Breast epithelium (tissue), 3 donors: ENCODE measurements at regions not wholly inside any gene's neighbourhood (a gene's known extent, or its start where the extent isn't known, plus 50 kb on each side); places are given as distances from the start of the nearest gene placed in this dataset.

Experiments
- POLR2A ChIP-seq: fragments of 450-650 bp; IDR thresholded peaks from one replicate; pipeline ENCODE4 v1.6.1; 2016; ENCODE audit warnings: antibody characterized with exemption, mild to moderate bottlenecking, moderate library complexity
- POLR2AphosphoS5 ChIP-seq, 3 donors: sonication (generic); formaldehyde crosslinking; IDR thresholded peaks; one replicate each; pipeline ENCODE4 v1.6.1; 2017; ENCODE audit warnings: antibody characterized with exemption in 3 of 3
- TF ChIP-seq, protein P1 (sequence below), 3 donors: fragments of 450-650 bp; IDR thresholded peaks; one replicate each; pipeline ENCODE4 v1.5.1; 2016 to 2017; ENCODE audit warnings: antibody characterized with exemption in 3 of 3, mild to moderate bottlenecking in 3 of 3, moderate library complexity in 3 of 3

DNA sequence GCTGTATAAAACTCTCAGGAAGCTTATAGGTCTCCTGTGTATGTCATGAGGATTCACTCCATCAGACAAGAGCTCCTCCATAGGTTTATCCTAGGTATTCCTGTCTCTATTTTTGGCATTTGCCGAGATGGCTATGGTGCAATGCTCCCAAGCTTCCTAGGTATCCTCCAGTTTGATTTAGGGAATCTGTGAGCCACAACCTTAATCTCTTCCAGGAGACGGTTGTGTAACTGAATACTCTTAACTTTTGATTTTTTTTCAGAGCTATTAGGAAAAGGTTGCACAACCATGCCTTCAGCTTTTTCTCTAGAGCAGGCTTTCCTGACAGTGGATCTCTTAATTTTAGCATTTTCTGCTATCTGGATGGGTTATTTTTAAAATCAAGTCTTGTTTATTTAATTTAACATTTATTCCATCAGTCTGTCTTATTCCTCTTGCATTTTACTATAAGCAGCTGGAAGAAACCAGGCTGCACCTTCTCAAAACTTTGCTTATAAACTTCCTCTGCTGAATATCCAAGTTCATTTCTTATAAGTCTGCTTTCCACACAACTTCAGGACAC is 69.4 kb upstream of the BACE2 start:
- TF ChIP-seq POLR2AphosphoS5 (IDR thresholded peaks at IDR 0.05) (no peak), POLR2A (no peak)
- TF ChIP-seq, protein P1, sequence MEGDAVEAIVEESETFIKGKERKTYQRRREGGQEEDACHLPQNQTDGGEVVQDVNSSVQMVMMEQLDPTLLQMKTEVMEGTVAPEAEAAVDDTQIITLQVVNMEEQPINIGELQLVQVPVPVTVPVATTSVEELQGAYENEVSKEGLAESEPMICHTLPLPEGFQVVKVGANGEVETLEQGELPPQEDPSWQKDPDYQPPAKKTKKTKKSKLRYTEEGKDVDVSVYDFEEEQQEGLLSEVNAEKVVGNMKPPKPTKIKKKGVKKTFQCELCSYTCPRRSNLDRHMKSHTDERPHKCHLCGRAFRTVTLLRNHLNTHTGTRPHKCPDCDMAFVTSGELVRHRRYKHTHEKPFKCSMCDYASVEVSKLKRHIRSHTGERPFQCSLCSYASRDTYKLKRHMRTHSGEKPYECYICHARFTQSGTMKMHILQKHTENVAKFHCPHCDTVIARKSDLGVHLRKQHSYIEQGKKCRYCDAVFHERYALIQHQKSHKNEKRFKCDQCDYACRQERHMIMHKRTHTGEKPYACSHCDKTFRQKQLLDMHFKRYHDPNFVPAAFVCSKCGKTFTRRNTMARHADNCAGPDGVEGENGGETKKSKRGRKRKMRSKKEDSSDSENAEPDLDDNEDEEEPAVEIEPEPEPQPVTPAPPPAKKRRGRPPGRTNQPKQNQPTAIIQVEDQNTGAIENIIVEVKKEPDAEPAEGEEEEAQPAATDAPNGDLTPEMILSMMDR (IDR thresholded peaks at IDR 0.05): no peak
